ENCODE measurements at regions not wholly inside any gene's neighbourhood (a gene's known extent, or its start where the extent isn't known, plus 50 kb on each side); places are given as distances from the start of the nearest gene placed in this dataset.

DNA sequence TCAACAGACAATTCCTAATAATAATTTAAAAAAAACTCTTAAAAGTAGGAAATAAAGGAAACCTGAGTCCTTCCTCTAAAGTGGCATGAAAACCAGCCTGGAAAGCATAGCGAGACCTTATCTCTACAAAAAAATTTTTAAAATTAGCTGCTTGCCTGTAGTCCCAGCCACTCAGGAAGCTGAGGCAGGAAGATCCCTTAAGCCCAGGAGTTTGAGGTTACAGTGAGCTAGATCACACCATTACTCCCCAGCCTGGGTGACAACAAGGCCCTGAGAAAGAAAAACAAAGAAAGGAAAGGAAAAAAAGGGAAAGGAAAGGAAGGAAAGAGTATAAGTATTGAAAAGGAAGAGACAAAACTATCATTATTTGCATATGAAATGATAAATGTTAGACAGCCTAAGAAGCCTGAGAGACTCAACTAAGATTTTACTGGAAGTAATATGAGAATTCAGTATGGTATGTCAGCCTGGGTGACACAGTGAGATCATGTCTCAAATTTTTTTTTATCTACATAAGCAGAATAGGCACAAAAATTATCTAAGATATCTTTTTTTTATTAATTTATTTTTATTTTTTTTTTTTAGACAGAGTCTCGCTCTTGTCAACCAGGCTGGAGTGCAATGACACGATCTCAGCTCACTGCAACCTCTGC, 113.0 kb downstream of the GOSR1 start:
- Histone ChIP-seq H2AFZ (ENCODE audit: low read length) (no peak overlapping the region), H3K4me2 (ENCODE audit: low read depth, low read length) (no peak overlapping the region), H3K27ac (ENCODE audit: low read length) (no peak overlapping the region), H3K4me3 (ENCODE audit: low read length) (no peak overlapping the region), H3K36me3 (replicated peaks; ENCODE audit: insufficient read depth, low read length) (no peaks in the 10 kb centered on the region), H3F3A (ENCODE audit: insufficient read depth, low read length) (no peaks in the 10 kb centered on the region), H4K20me1 (ENCODE audit: insufficient read depth, low read length) (no peaks in the 10 kb centered on the region), H3K27me3 (replicated peaks; ENCODE audit: insufficient read depth, low read length) (no peaks in the 10 kb centered on the region), H3K9ac (ENCODE audit: low read length) (no peak overlapping the region), H3K79me2 (ENCODE audit: low read length) (no peaks in the 10 kb centered on the region), H3K9me3 (replicated peaks; ENCODE audit: insufficient read depth, low read length) (no peaks in the 10 kb centered on the region), H3K4me1 (ENCODE audit: low read length) (no peaks in the 10 kb centered on the region), H3K9me2 (replicated peaks; ENCODE audit: insufficient read depth, low read length) (no peaks in the 10 kb centered on the region)
- DNase-seq: no peak
- TF ChIP-seq EZH2phosphoT487 (IDR thresholded peaks at IDR 0.05; ENCODE audit: low read length) (no peak), EZH2 (optimal IDR thresholded peaks at IDR 0.05; ENCODE audit: low read depth, low read length) (no peak)
- TF ChIP-seq, protein P1, sequence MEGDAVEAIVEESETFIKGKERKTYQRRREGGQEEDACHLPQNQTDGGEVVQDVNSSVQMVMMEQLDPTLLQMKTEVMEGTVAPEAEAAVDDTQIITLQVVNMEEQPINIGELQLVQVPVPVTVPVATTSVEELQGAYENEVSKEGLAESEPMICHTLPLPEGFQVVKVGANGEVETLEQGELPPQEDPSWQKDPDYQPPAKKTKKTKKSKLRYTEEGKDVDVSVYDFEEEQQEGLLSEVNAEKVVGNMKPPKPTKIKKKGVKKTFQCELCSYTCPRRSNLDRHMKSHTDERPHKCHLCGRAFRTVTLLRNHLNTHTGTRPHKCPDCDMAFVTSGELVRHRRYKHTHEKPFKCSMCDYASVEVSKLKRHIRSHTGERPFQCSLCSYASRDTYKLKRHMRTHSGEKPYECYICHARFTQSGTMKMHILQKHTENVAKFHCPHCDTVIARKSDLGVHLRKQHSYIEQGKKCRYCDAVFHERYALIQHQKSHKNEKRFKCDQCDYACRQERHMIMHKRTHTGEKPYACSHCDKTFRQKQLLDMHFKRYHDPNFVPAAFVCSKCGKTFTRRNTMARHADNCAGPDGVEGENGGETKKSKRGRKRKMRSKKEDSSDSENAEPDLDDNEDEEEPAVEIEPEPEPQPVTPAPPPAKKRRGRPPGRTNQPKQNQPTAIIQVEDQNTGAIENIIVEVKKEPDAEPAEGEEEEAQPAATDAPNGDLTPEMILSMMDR (IDR thresholded peaks at IDR 0.05; ENCODE audit: low read length): no peak

DNA sequence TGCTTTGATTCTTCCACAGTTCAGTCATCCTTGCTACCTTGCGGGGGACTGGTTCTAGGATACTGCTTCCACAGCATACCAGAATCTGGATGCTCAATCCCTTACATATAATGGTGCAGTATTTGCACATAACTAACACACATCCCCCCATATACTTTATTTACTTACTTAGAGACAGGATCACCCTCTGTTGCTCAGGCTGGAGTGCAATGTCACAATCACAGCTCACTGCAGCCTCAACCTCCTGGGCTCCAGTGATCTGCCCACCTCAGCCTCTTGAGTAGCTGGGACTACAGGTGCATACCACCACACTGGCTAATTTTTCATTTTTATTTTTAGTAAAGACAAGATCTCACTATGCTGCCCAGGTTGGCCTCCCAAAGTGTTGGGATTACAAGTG, 112.2 kb downstream of the GOSR1 start:
- Histone ChIP-seq H3K27me3 (replicated peaks; ENCODE audit: insufficient read depth, low read length) (no peaks in the 10 kb centered on the region), H3K4me2 (ENCODE audit: low read depth, low read length) (no peak overlapping the region), H3K9ac (ENCODE audit: low read length) (no peak overlapping the region), H3K4me1 (ENCODE audit: low read length) (no peaks in the 10 kb centered on the region), H3K9me2 (replicated peaks; ENCODE audit: insufficient read depth, low read length) (no peaks in the 10 kb centered on the region), H3K9me3 (replicated peaks; ENCODE audit: insufficient read depth, low read length) (no peaks in the 10 kb centered on the region), H3K4me3 (ENCODE audit: low read length) (no peak overlapping the region), H3F3A (ENCODE audit: insufficient read depth, low read length) (no peaks in the 10 kb centered on the region), H3K27ac (ENCODE audit: low read length) (no peak overlapping the region), H4K20me1 (ENCODE audit: insufficient read depth, low read length) (no peaks in the 10 kb centered on the region), H2AFZ (ENCODE audit: low read length) (no peak overlapping the region), H3K36me3 (replicated peaks; ENCODE audit: insufficient read depth, low read length) (no peaks in the 10 kb centered on the region), H3K79me2 (ENCODE audit: low read length) (no peaks in the 10 kb centered on the region)
- no peak for TF ChIP-seq EZH2 (optimal IDR thresholded peaks at IDR 0.05; ENCODE audit: low read depth, low read length)
- TF ChIP-seq EZH2phosphoT487 (IDR thresholded peaks at IDR 0.05; ENCODE audit: low read length): no peak
- TF ChIP-seq, protein P1 (IDR thresholded peaks at IDR 0.05; ENCODE audit: low read length): no peak
- DNase-seq: no peak

DNA sequence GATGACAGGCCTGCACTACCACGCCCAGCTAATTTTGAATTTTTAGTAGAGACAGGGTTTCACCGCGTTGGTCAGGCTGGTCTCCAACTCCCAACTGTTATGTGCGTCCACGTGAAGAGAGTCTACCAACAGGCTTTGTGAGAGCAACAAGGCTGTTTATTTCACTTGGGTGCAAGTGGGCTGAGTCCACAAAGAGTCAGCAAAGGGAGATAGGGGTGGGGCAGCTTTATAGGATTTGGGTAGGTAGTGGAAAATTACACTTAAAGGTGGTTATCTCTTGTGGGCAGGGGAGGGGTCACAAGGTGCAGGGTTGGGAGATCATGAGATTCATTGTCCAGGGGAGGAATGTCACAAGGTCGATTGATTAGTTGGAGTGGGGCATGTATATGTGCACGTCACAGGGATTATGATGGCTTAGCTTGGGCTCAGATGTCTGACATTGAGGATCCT, 111.6 kb downstream of the GOSR1 start:
- Histone ChIP-seq H4K20me1 (ENCODE audit: insufficient read depth, low read length) (no peaks in the 10 kb centered on the region), H3K4me3 (ENCODE audit: low read length) (no peak overlapping the region), H3K9me3 (replicated peaks; ENCODE audit: insufficient read depth, low read length) (no peaks in the 10 kb centered on the region), H3K27ac (ENCODE audit: low read length) (no peak overlapping the region), H3K79me2 (ENCODE audit: low read length) (no peaks in the 10 kb centered on the region), H3K9me2 (replicated peaks; ENCODE audit: insufficient read depth, low read length) (no peaks in the 10 kb centered on the region), H3F3A (ENCODE audit: insufficient read depth, low read length) (no peaks in the 10 kb centered on the region), H3K36me3 (replicated peaks; ENCODE audit: insufficient read depth, low read length) (no peaks in the 10 kb centered on the region), H2AFZ (ENCODE audit: low read length) (no peak overlapping the region), H3K9ac (ENCODE audit: low read length) (no peak overlapping the region), H3K27me3 (replicated peaks; ENCODE audit: insufficient read depth, low read length) (no peaks in the 10 kb centered on the region), H3K4me1 (ENCODE audit: low read length) (no peaks in the 10 kb centered on the region), H3K4me2 (ENCODE audit: low read depth, low read length) (no peak overlapping the region)
- TF ChIP-seq EZH2phosphoT487 (IDR thresholded peaks at IDR 0.05; ENCODE audit: low read length): no peak
- no peak for DNase-seq

DNA sequence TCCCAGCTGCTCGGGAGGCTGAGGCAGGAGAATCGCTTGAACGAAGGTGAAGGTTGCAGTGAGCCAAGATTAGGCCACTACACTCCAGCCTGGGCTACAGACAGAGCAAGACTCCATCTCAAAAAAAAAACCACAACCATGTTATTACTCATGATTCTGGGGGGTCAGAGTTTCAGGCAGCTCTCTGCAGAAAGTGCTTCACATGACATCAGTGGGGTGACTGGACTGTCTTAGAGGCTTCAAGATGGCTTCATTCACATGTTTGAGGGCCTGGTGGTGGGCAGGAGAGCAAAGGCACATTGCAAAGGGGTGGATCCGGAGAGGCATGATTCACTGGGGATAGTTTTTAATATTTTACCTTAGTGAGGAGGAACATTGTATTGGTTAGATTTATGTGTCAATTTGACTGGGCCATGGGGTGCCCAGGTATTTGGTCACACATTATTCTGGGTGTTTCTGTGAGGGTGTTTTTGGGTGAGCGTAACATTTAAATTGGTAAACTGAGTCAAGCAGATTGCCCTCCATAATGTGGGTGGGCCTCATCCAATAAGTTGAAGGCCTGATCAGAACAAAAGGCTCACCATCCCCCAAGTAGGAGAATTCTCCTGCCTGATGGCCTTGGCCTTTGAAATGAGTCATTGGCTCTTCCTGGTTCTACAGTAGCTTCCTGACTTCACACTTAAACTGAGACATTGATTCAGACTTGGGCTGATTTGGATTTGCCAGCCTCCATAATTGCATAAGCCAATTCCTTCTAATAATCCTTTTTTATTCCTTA, 109.8 kb downstream of the GOSR1 start:
- Histone ChIP-seq H3K27me3 (replicated peaks; ENCODE audit: insufficient read depth, low read length) (no peaks in the 10 kb centered on the region), H3K36me3 (replicated peaks; ENCODE audit: insufficient read depth, low read length) (no peaks in the 10 kb centered on the region), H3K4me2 (ENCODE audit: low read depth, low read length) (no peak overlapping the region), H3K9me3 (replicated peaks; ENCODE audit: insufficient read depth, low read length) (no peaks in the 10 kb centered on the region), H2AFZ (ENCODE audit: low read length) (no peak overlapping the region), H3F3A (ENCODE audit: insufficient read depth, low read length) (no peaks in the 10 kb centered on the region), H3K9me2 (replicated peaks; ENCODE audit: insufficient read depth, low read length) (no peaks in the 10 kb centered on the region), H4K20me1 (ENCODE audit: insufficient read depth, low read length) (no peaks in the 10 kb centered on the region), H3K9ac (ENCODE audit: low read length) (no peak overlapping the region), H3K4me3 (ENCODE audit: low read length) (no peak overlapping the region), H3K4me1 (ENCODE audit: low read length) (no peaks in the 10 kb centered on the region), H3K79me2 (ENCODE audit: low read length) (no peaks in the 10 kb centered on the region), H3K27ac (ENCODE audit: low read length) (no peak overlapping the region)
- TF ChIP-seq, protein P1 (IDR thresholded peaks at IDR 0.05; ENCODE audit: low read length): no peak
- TF ChIP-seq EZH2phosphoT487 (IDR thresholded peaks at IDR 0.05; ENCODE audit: low read length) (no peak), EZH2 (optimal IDR thresholded peaks at IDR 0.05; ENCODE audit: low read depth, low read length) (no peak)
- no peak for DNase-seq

Measured in MM.1S (cell line).